Left ventricle myocardium inferior (tissue), 1 donor: ENCODE measurements at regions not wholly inside any gene's neighbourhood (a gene's known extent, or its start where the extent isn't known, plus 50 kb on each side); places are given as distances from the start of the nearest gene placed in this dataset.

Source experiments
- DNase-seq: peaks from one replicate; pipeline ENCODE4 v3.0.0-alpha.2; 2020
- H3K27ac ChIP-seq: fragments of 200-600 bp; replicated peaks from 2 replicates; pipeline ENCODE4 v1.8.0; 2021
- H3K27me3 ChIP-seq: fragments of 200-600 bp; 2 replicates; pipeline ENCODE4 v1.8.0; 2021; ENCODE audit warnings: low read depth
- H3K36me3 ChIP-seq: fragments of 200-600 bp; 2 replicates; pipeline ENCODE4 v1.8.0; 2021
- H3K4me1 ChIP-seq: fragments of 200-600 bp; 2 replicates; pipeline ENCODE4 v1.8.0; 2021
- H3K4me3 ChIP-seq: fragments of 200-600 bp; 2 replicates; pipeline ENCODE4 v1.8.0; 2021; ENCODE audit warnings: mild to moderate bottlenecking, moderate library complexity
- H3K9me3 ChIP-seq: fragments of 200-600 bp; replicated peaks from 2 replicates; pipeline ENCODE4 v1.8.0; 2021
- intact Hi-C: fragments of 100-400 bp; cut with micrococcal nuclease; formaldehyde crosslinking; loops from one replicate; pipeline ENCODE4 v1.11.0; 2022
- TF ChIP-seq, protein P1 (sequence below): fragments of 200-600 bp; IDR thresholded peaks from 2 replicates; pipeline ENCODE4 v1.8.0; 2021; ENCODE audit warnings: antibody characterized with exemption, mild to moderate bottlenecking, borderline replicate concordance
- donor health status: DM: no; HTN: yes; CAD: no; lungs with severe emphysema.

DNA sequence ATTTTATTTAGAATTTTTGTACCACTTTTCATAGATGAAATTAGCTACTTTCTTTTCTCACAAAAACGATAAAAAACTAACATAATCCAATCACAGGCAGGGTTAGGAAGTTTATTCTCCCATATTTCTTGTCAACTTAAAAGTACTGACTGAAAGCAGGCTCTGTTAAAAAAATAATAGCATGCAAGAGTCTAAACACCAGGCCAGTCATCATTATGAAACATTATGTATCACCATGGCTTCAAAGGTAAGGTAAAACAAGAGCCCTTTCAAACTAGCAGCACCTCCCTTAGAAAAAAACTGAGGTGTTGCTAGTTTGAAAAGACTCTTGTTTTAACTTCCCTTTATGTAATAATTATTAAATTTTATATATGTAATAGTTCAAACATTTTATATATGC, 848.0 kb downstream of the RNF144A start:
- no peak overlapping the region for H3K4me3 ChIP-seq
- no peaks in the 10 kb centered on the region for H3K27me3 ChIP-seq
- no peaks in the 10 kb centered on the region for H3K36me3 ChIP-seq
- DNase-seq = no peak
- no peaks in the 10 kb centered on the region for H3K4me1 ChIP-seq
- no peak overlapping the region for H3K27ac ChIP-seq
- TF ChIP-seq, protein P1, sequence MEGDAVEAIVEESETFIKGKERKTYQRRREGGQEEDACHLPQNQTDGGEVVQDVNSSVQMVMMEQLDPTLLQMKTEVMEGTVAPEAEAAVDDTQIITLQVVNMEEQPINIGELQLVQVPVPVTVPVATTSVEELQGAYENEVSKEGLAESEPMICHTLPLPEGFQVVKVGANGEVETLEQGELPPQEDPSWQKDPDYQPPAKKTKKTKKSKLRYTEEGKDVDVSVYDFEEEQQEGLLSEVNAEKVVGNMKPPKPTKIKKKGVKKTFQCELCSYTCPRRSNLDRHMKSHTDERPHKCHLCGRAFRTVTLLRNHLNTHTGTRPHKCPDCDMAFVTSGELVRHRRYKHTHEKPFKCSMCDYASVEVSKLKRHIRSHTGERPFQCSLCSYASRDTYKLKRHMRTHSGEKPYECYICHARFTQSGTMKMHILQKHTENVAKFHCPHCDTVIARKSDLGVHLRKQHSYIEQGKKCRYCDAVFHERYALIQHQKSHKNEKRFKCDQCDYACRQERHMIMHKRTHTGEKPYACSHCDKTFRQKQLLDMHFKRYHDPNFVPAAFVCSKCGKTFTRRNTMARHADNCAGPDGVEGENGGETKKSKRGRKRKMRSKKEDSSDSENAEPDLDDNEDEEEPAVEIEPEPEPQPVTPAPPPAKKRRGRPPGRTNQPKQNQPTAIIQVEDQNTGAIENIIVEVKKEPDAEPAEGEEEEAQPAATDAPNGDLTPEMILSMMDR = no peak
- peaks cover 20% of the 10 kb centered on the region for H3K9me3 ChIP-seq
- intact Hi-C loops = no loop called here

DNA sequence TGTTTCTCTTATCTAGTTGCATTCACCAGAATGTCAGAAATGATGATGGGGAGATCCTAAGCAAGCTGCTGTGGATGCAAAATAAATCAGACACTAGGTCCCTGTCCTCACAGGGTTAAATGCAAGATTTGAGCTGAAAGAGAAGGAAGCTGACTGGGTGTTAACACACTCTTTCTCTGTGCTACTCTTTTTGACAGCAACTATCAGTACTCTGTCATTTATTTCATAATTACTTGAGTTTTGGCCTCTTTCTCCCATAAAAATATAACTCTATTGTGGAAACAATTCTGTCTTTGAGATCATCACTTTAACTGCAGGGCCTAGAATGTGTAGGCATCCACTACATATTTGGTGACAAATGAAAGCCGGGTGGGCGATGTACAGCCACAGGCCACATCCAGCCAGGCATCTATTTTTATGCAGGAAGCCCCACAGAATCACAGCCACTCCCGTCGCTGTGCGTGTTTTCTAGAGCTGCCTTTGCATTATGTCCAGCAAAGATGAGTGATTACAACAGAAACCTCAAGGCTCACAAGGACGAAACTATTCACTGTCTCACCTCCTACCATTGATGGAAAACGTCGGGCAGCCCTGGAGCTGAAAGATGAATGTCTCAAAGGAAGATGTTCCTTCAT, 849.0 kb downstream of the RNF144A start:
- H3K4me3 ChIP-seq = no peak overlapping the region
- TF ChIP-seq, protein P1 = no peak
- no peak overlapping the region for H3K27ac ChIP-seq
- no peaks in the 10 kb centered on the region for H3K36me3 ChIP-seq
- H3K9me3 ChIP-seq = peaks cover 20% of the 10 kb centered on the region
- H3K27me3 ChIP-seq = no peaks in the 10 kb centered on the region
- no peak for DNase-seq
- no peaks in the 10 kb centered on the region for H3K4me1 ChIP-seq
- intact Hi-C loops = no loop called here

DNA sequence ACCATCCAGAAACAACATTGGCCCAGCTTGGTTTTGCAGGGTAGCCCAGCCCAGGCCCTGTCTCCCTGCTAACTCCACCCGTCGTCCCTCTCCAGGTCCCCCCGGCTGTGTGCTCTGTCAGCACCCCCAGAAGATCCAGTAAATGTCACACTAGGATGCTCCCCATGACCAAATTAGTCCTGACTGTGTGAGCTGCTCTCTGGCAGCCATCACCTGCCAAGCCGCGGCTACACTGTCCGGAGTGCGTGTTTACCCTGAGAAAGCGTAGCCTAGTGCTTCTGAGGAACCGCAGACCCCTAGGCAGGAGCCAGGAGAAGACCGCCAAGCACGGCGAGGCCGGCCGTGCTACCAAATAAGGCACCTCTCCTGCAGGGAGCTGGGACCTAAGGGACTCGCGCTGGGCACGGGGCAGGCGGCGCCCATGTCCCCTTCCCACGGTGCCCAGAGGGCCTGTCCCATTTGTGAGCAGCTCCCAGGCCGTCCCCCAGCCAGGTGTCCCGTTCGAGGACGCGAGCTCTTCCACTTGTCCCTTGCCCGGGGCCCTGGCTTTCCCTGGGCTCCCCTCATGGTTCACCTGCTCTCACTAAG, 849.9 kb downstream of the RNF144A start:
- intact Hi-C loops = no loop called here
- H3K27ac ChIP-seq = no peak overlapping the region
- no peaks in the 10 kb centered on the region for H3K36me3 ChIP-seq
- H3K4me1 ChIP-seq = no peaks in the 10 kb centered on the region
- peaks cover 20% of the 10 kb centered on the region for H3K9me3 ChIP-seq
- TF ChIP-seq, protein P1 = no peak
- no peaks in the 10 kb centered on the region for H3K27me3 ChIP-seq
- no peak for DNase-seq
- no peak overlapping the region for H3K4me3 ChIP-seq

GRCh38 chr2:7767902-7768301, 850.7 kb downstream of the RNF144A start:
- DNase-seq = no peak
- no peaks in the 10 kb centered on the region for H3K27me3 ChIP-seq
- H3K36me3 ChIP-seq = no peaks in the 10 kb centered on the region
- H3K4me3 ChIP-seq = no peak overlapping the region
- peaks cover 16% of the 10 kb centered on the region for H3K9me3 ChIP-seq
- intact Hi-C loops = no loop called here
- TF ChIP-seq, protein P1 = no peak
- H3K27ac ChIP-seq = no peak overlapping the region
- no peaks in the 10 kb centered on the region for H3K4me1 ChIP-seq

GRCh38 chr2:7771781-7772180, 854.6 kb downstream of the RNF144A start:
- TF ChIP-seq, protein P1 = no peak
- H3K9me3 ChIP-seq = no peaks in the 10 kb centered on the region
- no peaks in the 10 kb centered on the region for H3K27me3 ChIP-seq
- H3K4me3 ChIP-seq = no peak overlapping the region
- no peaks in the 10 kb centered on the region for H3K36me3 ChIP-seq
- intact Hi-C loops = no loop called here
- no peak overlapping the region for H3K27ac ChIP-seq
- no peak for DNase-seq
- peaks cover 8% of the 10 kb centered on the region for H3K4me1 ChIP-seq
